GM23338 (cell line): ENCODE measurements at regions not wholly inside any gene's neighbourhood (a gene's known extent, or its start where the extent isn't known, plus 50 kb on each side); places are given as distances from the start of the nearest gene placed in this dataset.

ENCODE experiments used
- ATAC-seq: fragments of 200-7000 bp; cut with Tn5 transposase; 3 replicates; pipeline ENCODE4 v1.9.1; 2020
- DNase-seq: peaks from one replicate; pipeline ENCODE4 v3.0.0-alpha.2; 2015; ENCODE audit warnings: low spot score
- H2AFZ ChIP-seq: fragments of 200-600 bp; sonication (generic); 2 replicates; pipeline ENCODE4 v1.8.0; 2016; ENCODE audit warnings: antibody characterized with exemption, mild to moderate bottlenecking, moderate library complexity
- H3F3A ChIP-seq: fragments of 200-600 bp; sonication (generic); replicated peaks from 2 replicates; pipeline ENCODE4 v1.8.0; 2017; ENCODE audit warnings: antibody characterized with exemption, mixed run types, low read depth
- H3K27ac ChIP-seq: fragments of 200-600 bp; sonication (generic); 2 replicates; pipeline ENCODE4 v1.6.1; 2016; ENCODE audit warnings: low read depth
- H3K27me3 ChIP-seq: fragments of 200-600 bp; sonication (generic); 2 replicates; pipeline ENCODE4 v1.8.0; 2016; ENCODE audit warnings: mild to moderate bottlenecking, mixed run types, moderate library complexity; ENCODE audit not compliant: insufficient read depth
- H3K36me3 ChIP-seq: fragments of 200-600 bp; sonication (generic); 2 replicates; pipeline ENCODE4 v1.8.0; 2016; ENCODE audit warnings: mild to moderate bottlenecking; ENCODE audit not compliant: insufficient read depth
- H3K4me1 ChIP-seq: fragments of 200-600 bp; sonication (generic); 2 replicates; pipeline ENCODE4 v1.8.0; 2016; ENCODE audit warnings: mild to moderate bottlenecking, moderate library complexity; ENCODE audit not compliant: insufficient read depth
- H3K4me2 ChIP-seq: fragments of 200-600 bp; sonication (generic); 2 replicates; pipeline ENCODE4 v1.7.1; 2017; ENCODE audit warnings: mixed run types
- H3K4me3 ChIP-seq: fragments of 200-600 bp; sonication (generic); 2 replicates; pipeline ENCODE4 v1.6.1; 2016; ENCODE audit warnings: mixed run types
- H3K79me2 ChIP-seq: fragments of 200-600 bp; sonication (generic); replicated peaks from 2 replicates; pipeline ENCODE4 v1.8.0; 2017; ENCODE audit warnings: mild to moderate bottlenecking; ENCODE audit not compliant: insufficient read depth
- H3K9me2 ChIP-seq: fragments of 200-600 bp; sonication (generic); 2 replicates; pipeline ENCODE4 v1.8.0; 2017; ENCODE audit not compliant: insufficient read depth
- H4K20me1 ChIP-seq: fragments of 200-600 bp; sonication (generic); replicated peaks from 2 replicates; pipeline ENCODE4 v1.8.0; 2017; ENCODE audit warnings: mild to moderate bottlenecking; ENCODE audit not compliant: insufficient read depth
- H3K27ac Mint-ChIP-seq: 2 replicates; pipeline ENCODE4 v1.8.0; 2020; ENCODE audit warnings: inconsistent platforms, mild to moderate bottlenecking, moderate library complexity, mixed read lengths
- H3K27me3 Mint-ChIP-seq: 3 replicates; pipeline ENCODE4 v1.8.0; 2022; ENCODE audit warnings: low read depth, mild to moderate bottlenecking, moderate library complexity, mixed read lengths, inconsistent platforms; ENCODE audit not compliant: insufficient read depth, poor library complexity
- H3K36me3 Mint-ChIP-seq: 3 replicates; pipeline ENCODE4 v1.8.0; 2021; ENCODE audit warnings: low read depth, mild to moderate bottlenecking, inconsistent platforms, moderate library complexity, mixed read lengths
- H3K4me1 Mint-ChIP-seq: 3 replicates; pipeline ENCODE4 v1.8.0; 2020; ENCODE audit warnings: mild to moderate bottlenecking, inconsistent platforms, mixed read lengths
- H3K4me3 Mint-ChIP-seq: 3 replicates; pipeline ENCODE4 v1.8.0; 2021; ENCODE audit warnings: moderate library complexity, mild to moderate bottlenecking, inconsistent platforms, mixed read lengths
- H3K9me3 Mint-ChIP-seq: 3 replicates; pipeline ENCODE4 v1.8.0; 2020; ENCODE audit warnings: moderate library complexity, mild to moderate bottlenecking, inconsistent platforms, mixed read lengths
- CREB1 ChIP-seq: fragments of 250-450 bp; sonication (Bioruptor Pico); IDR thresholded peaks from 2 replicates; pipeline ENCODE4 v1.5.0; 2020; ENCODE audit warnings: low read depth, mild to moderate bottlenecking, moderate library complexity
- EZH2phosphoT487 ChIP-seq: fragments of 200-600 bp; sonication (generic); IDR thresholded peaks from one replicate; pipeline ENCODE4 v1.8.1; 2018; ENCODE audit warnings: antibody characterized with exemption; ENCODE audit not compliant: unreplicated experiment
- JUNB ChIP-seq: IDR thresholded peaks from one replicate; pipeline ENCODE4 v1.6.1; 2016; ENCODE audit warnings: antibody characterized with exemption; ENCODE audit not compliant: unreplicated experiment
- NANOG ChIP-seq: IDR thresholded peaks from 2 replicates; pipeline ENCODE4 v1.6.1; 2016; ENCODE audit warnings: antibody characterized with exemption, borderline replicate concordance
- POLR2AphosphoS5 ChIP-seq: IDR thresholded peaks from 2 replicates; pipeline ENCODE4 v1.6.1; 2016; ENCODE audit warnings: antibody characterized with exemption, low read depth
- REST ChIP-seq: IDR thresholded peaks from one replicate; pipeline ENCODE4 v1.6.1; 2018; ENCODE audit warnings: antibody characterized with exemption; ENCODE audit not compliant: unreplicated experiment
- STAT1 ChIP-seq: IDR thresholded peaks from one replicate; pipeline ENCODE4 v1.6.1; 2016; ENCODE audit warnings: antibody characterized with exemption; ENCODE audit not compliant: unreplicated experiment
- ZNF114 ChIP-seq: fragments of 250-450 bp; sonication (Bioruptor Pico); IDR thresholded peaks from 2 replicates; pipeline ENCODE4 v1.5.0; 2020; ENCODE audit warnings: mild to moderate bottlenecking, moderate library complexity
- ZNF331 ChIP-seq: fragments of 250-450 bp; sonication (Bioruptor Pico); IDR thresholded peaks from 2 replicates; pipeline ENCODE4 v1.5.0; 2020; ENCODE audit warnings: low read depth, mild to moderate bottlenecking, moderate library complexity
- TF ChIP-seq, protein P1 (sequence below), 2 experiments: fragments of 200-600 bp in 1 of 2; sonication (generic) in 1 of 2; conservative IDR thresholded peaks; 2 replicates each; pipeline versions ENCODE4 v1.5.1 to v1.6.1; 2016 to 2017; ENCODE audit warnings: antibody characterized with exemption in 2 of 2, low read depth in 2 of 2, mild to moderate bottlenecking in 2 of 2, moderate library complexity in 1 of 2
- TF ChIP-seq, protein P2 (sequence below): fragments of 250-450 bp; sonication (Bioruptor Pico); IDR thresholded peaks from 2 replicates; pipeline ENCODE4 v1.5.0; 2020; ENCODE audit warnings: mild to moderate bottlenecking, moderate library complexity

DNA sequence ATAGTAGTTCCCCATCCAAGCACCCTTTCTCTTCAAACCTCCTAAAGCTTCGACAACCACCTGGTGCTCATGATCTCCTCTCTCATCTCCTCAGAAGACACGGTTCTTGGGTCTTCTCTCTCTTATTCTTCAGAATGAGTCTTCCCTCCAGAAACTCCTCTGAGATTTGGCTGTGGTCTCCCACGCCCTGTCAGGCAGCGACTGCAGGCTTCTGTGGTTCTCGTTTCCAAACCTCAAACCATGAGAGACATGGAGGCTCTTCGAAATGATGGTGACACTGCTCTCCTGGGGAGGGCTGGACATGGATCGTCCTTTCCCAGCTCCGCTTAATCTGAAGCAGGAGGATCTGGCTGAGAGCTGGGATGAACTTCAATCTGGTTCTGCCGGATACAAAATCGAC is 78.6 kb upstream of the PITRM1 start:
- no peaks in the 10 kb centered on the region for H3K79me2 ChIP-seq
- no peaks in the 10 kb centered on the region for H3K27me3 ChIP-seq

More for the DNA sequence above, 78.6 kb upstream of the PITRM1 start:
- Histone ChIP-seq H3K4me3 (no peak overlapping the region), H3K4me2 (no peak overlapping the region), H2AFZ (no peak overlapping the region), H4K20me1 (no peaks in the 10 kb centered on the region), H3K4me1 (peaks cover 7% of the 10 kb centered on the region; the same call in 1 of the 2 replicates), H3K27ac (no peak overlapping the region), H3K36me3 (no peaks in the 10 kb centered on the region), H3F3A (no peaks in the 10 kb centered on the region), H3K9me2 (no peaks in the 10 kb centered on the region)
- H3K27me3 Mint-ChIP-seq: peaks cover 2% of the 10 kb centered on the region
- no peak overlapping the region for H3K4me3 Mint-ChIP-seq
- no peak overlapping the region for H3K27ac Mint-ChIP-seq
- ATAC-seq: no peak
- peaks cover 12% of the 10 kb centered on the region for H3K4me1 Mint-ChIP-seq
- no peak for TF ChIP-seq ZNF114 (CRISPR knock-in tag)
- TF ChIP-seq JUNB: no peak
- TF ChIP-seq NANOG: no peak
- TF ChIP-seq, protein P1, sequence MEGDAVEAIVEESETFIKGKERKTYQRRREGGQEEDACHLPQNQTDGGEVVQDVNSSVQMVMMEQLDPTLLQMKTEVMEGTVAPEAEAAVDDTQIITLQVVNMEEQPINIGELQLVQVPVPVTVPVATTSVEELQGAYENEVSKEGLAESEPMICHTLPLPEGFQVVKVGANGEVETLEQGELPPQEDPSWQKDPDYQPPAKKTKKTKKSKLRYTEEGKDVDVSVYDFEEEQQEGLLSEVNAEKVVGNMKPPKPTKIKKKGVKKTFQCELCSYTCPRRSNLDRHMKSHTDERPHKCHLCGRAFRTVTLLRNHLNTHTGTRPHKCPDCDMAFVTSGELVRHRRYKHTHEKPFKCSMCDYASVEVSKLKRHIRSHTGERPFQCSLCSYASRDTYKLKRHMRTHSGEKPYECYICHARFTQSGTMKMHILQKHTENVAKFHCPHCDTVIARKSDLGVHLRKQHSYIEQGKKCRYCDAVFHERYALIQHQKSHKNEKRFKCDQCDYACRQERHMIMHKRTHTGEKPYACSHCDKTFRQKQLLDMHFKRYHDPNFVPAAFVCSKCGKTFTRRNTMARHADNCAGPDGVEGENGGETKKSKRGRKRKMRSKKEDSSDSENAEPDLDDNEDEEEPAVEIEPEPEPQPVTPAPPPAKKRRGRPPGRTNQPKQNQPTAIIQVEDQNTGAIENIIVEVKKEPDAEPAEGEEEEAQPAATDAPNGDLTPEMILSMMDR (conservative IDR thresholded peaks at IDR 0.05; ENCODE audit: low read depth in 2 of 2): no peak
- no peak for TF ChIP-seq POLR2AphosphoS5
- TF ChIP-seq EZH2phosphoT487: no peak
- no peak for TF ChIP-seq STAT1
- TF ChIP-seq, protein P2, sequence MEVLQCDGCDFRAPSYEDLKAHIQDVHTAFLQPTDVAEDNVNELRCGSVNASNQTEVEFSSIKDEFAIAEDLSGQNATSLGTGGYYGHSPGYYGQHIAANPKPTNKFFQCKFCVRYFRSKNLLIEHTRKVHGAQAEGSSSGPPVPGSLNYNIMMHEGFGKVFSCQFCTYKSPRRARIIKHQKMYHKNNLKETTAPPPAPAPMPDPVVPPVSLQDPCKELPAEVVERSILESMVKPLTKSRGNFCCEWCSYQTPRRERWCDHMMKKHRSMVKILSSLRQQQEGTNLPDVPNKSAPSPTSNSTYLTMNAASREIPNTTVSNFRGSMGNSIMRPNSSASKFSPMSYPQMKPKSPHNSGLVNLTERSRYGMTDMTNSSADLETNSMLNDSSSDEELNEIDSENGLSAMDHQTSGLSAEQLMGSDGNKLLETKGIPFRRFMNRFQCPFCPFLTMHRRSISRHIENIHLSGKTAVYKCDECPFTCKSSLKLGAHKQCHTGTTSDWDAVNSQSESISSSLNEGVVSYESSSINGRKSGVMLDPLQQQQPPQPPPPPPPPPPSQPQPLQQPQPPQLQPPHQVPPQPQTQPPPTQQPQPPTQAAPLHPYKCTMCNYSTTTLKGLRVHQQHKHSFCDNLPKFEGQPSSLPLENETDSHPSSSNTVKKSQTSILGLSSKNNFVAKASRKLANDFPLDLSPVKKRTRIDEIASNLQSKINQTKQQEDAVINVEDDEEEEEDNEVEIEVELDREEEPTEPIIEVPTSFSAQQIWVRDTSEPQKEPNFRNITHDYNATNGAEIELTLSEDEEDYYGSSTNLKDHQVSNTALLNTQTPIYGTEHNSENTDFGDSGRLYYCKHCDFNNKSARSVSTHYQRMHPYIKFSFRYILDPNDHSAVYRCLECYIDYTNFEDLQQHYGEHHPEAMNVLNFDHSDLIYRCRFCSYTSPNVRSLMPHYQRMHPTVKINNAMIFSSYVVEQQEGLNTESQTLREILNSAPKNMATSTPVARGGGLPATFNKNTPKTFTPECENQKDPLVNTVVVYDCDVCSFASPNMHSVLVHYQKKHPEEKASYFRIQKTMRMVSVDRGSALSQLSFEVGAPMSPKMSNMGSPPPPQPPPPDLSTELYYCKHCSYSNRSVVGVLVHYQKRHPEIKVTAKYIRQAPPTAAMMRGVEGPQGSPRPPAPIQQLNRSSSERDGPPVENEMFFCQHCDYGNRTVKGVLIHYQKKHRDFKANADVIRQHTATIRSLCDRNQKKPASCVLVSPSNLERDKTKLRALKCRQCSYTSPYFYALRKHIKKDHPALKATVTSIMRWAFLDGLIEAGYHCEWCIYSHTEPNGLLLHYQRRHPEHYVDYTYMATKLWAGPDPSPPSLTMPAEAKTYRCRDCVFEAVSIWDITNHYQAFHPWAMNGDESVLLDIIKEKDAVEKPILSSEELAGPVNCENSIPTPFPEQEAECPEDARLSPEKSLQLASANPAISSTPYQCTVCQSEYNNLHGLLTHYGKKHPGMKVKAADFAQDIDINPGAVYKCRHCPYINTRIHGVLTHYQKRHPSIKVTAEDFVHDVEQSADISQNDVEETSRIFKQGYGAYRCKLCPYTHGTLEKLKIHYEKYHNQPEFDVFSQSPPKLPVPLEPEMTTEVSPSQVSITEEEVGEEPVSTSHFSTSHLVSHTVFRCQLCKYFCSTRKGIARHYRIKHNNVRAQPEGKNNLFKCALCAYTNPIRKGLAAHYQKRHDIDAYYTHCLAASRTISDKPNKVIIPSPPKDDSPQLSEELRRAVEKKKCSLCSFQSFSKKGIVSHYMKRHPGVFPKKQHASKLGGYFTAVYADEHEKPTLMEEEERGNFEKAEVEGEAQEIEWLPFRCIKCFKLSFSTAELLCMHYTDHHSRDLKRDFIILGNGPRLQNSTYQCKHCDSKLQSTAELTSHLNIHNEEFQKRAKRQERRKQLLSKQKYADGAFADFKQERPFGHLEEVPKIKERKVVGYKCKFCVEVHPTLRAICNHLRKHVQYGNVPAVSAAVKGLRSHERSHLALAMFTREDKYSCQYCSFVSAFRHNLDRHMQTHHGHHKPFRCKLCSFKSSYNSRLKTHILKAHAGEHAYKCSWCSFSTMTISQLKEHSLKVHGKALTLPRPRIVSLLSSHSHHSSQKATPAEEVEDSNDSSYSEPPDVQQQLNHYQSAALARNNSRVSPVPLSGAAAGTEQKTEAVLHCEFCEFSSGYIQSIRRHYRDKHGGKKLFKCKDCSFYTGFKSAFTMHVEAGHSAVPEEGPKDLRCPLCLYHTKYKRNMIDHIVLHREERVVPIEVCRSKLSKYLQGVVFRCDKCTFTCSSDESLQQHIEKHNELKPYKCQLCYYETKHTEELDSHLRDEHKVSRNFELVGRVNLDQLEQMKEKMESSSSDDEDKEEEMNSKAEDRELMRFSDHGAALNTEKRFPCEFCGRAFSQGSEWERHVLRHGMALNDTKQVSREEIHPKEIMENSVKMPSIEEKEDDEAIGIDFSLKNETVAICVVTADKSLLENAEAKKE (CRISPR knock-in tag): no peak
- no peak for TF ChIP-seq REST
- no peak for TF ChIP-seq CREB1 (CRISPR knock-in tag)
- TF ChIP-seq ZNF331 (CRISPR knock-in tag): no peak
- H3K9me3 Mint-ChIP-seq: no peaks in the 10 kb centered on the region
- no peak for DNase-seq
- H3K36me3 Mint-ChIP-seq: no peaks in the 10 kb centered on the region
